Endothelial cell of umbilical vein (primary cell): ENCODE measurements at regions not wholly inside any gene's neighbourhood (a gene's known extent, or its start where the extent isn't known, plus 50 kb on each side); places are given as distances from the start of the nearest gene placed in this dataset.

Source experiments
- BruUV-seq: library from RNA; stranded (reverse); fragments of 400-500 nt; replicated peaks from 2 replicates; lab custom pipeline; 2021; lab: Mats Ljungman, UMichigan
- CTCF ChIA-PET: fragments of 300-600, 350-600 bp; sonication (Branson Sonifier 250); formaldehyde crosslinking; loops from one replicate; lab custom pipeline; 2021; ENCODE audit warnings: antibody characterized with exemption, inconsistent platforms; lab: Charles Lee
- POLR2A ChIA-PET: fragments of 300-600, 350-600 bp; sonication (Branson Sonifier 250); formaldehyde crosslinking; loops from one replicate; lab custom pipeline; 2021; ENCODE audit warnings: antibody characterized with exemption, inconsistent platforms; lab: Charles Lee
- DNase-seq: peaks from one replicate; pipeline ENCODE4 v3.0.0-alpha.2; 2011; ENCODE audit warnings: low read depth, low spot score
- FAIRE-seq: peaks from 2 replicates; lab custom pipeline; 2011; peaks lifted over from hg19 to GRCh38; lab: Jason Lieb, UNC
- H2AFZ ChIP-seq: 2 replicates; pipeline ENCODE4 v1.6.0; 2012; ENCODE audit warnings: low read depth, low read length, control low read depth, inconsistent platforms
- H3K27ac ChIP-seq: 2 replicates; pipeline ENCODE4 v1.5.1; 2011; ENCODE audit warnings: low read depth, mild to moderate bottlenecking, control low read depth, low read length, moderate library complexity; ENCODE audit not compliant: insufficient read depth
- H3K27me3 ChIP-seq, 2 experiments: 2 replicates each; pipeline versions ENCODE4 v1.6.0 to v1.6.1; 2011; ENCODE audit warnings: low read length in 2 of 2, mixed read lengths in 1 of 2; ENCODE audit not compliant: control insufficient read depth in 2 of 2, insufficient read depth in 2 of 2
- H3K36me3 ChIP-seq, 2 experiments: 2 replicates in 1 of 2; 3 replicates in 1 of 2; pipeline ENCODE4 v1.5.1; 2011; ENCODE audit warnings: low read length in 2 of 2, mild to moderate bottlenecking in 1 of 2, moderate library complexity in 1 of 2; ENCODE audit not compliant: control insufficient read depth in 2 of 2, insufficient read depth in 2 of 2; ENCODE audit errors: extremely low read depth in 1 of 2
- H3K4me1 ChIP-seq: 3 replicates; pipeline ENCODE4 v1.5.1; 2011; ENCODE audit warnings: mild to moderate bottlenecking, low read length; ENCODE audit not compliant: control insufficient read depth, insufficient read depth; ENCODE audit errors: extremely low read depth
- H3K4me2 ChIP-seq: 2 replicates; pipeline ENCODE4 v1.6.1; 2011; ENCODE audit warnings: low read length, control low read depth, mixed read lengths; ENCODE audit not compliant: insufficient read depth
- H3K4me3 ChIP-seq, 3 experiments: fragments of 200-600 bp in 1 of 3; sonication (generic), shearing (Covaris generic) in 1 of 3; replicated peaks in 1 of 3; 2 replicates each; pipeline ENCODE4 v1.5.1; 2011 to 2016; ENCODE audit warnings: control low read depth in 3 of 3, low read length in 3 of 3, mild to moderate bottlenecking in 2 of 3, inconsistent platforms in 1 of 3, low read depth in 1 of 3, moderate library complexity in 1 of 3; ENCODE audit not compliant: insufficient read depth in 1 of 3
- H3K79me2 ChIP-seq: 2 replicates; pipeline ENCODE4 v1.6.0; 2012; ENCODE audit warnings: low read length, inconsistent platforms; ENCODE audit not compliant: control insufficient read depth, insufficient read depth
- H3K9ac ChIP-seq: replicated peaks from 2 replicates; pipeline ENCODE3; 2011; ENCODE audit warnings: low read length, control low read depth; ENCODE audit not compliant: insufficient read depth; ENCODE audit errors: extremely low read depth
- H3K9me1 ChIP-seq: replicated peaks from 3 replicates; pipeline ENCODE4 v1.6.0; 2011; ENCODE audit warnings: mild to moderate bottlenecking, low read length; ENCODE audit not compliant: control insufficient read depth, insufficient read depth; ENCODE audit errors: extremely low read depth
- H3K9me3 ChIP-seq: replicated peaks from 2 replicates; pipeline ENCODE4 v1.5.1; 2012; ENCODE audit warnings: low read length, inconsistent platforms; ENCODE audit not compliant: control insufficient read depth, insufficient read depth
- H4K20me1 ChIP-seq: replicated peaks from 2 replicates; pipeline ENCODE3; 2011; ENCODE audit warnings: mild to moderate bottlenecking, low read length; ENCODE audit not compliant: control insufficient read depth, insufficient read depth; ENCODE audit errors: extremely low read depth
- EZH2 ChIP-seq: IDR thresholded peaks from 2 replicates; pipeline ENCODE4 v1.6.1; 2012; ENCODE audit warnings: borderline replicate concordance, low read depth, mild to moderate bottlenecking, moderate library complexity, low read length, inconsistent platforms; ENCODE audit not compliant: severe bottlenecking
- FOS ChIP-seq: IDR thresholded peaks from 2 replicates; pipeline ENCODE4 v1.6.1; 2011; ENCODE audit warnings: mild to moderate bottlenecking, low read length, moderate library complexity, borderline replicate concordance; ENCODE audit not compliant: insufficient read depth
- GATA2 ChIP-seq: IDR thresholded peaks from 2 replicates; pipeline ENCODE4 v1.7.0; 2011; ENCODE audit warnings: low read depth, mild to moderate bottlenecking, moderate library complexity, mixed read lengths, low read length; ENCODE audit not compliant: insufficient read length, insufficient read depth
- JUN ChIP-seq: IDR thresholded peaks from 2 replicates; pipeline ENCODE4 v1.6.1; 2011; ENCODE audit warnings: borderline replicate concordance, low read depth; ENCODE audit not compliant: insufficient read length, insufficient read depth
- MAX ChIP-seq: IDR thresholded peaks from 2 replicates; pipeline ENCODE4 v1.6.1; 2011; ENCODE audit not compliant: insufficient read depth, insufficient read length
- MYC ChIP-seq: IDR thresholded peaks from one replicate; pipeline ENCODE4 v1.6.1; 2011; ENCODE audit warnings: mild to moderate bottlenecking, low read depth, low read length
- POLR2A ChIP-seq: IDR thresholded peaks from 2 replicates; pipeline ENCODE4 v1.6.1; 2012; ENCODE audit warnings: low read depth, mild to moderate bottlenecking, control low read depth, low read length
- POLR2AphosphoS5 ChIP-seq: IDR thresholded peaks from 2 replicates; pipeline ENCODE4 v1.6.1; 2012; ENCODE audit warnings: low read depth, mild to moderate bottlenecking, control low read depth, low read length, moderate library complexity; ENCODE audit not compliant: insufficient read depth
- dilution Hi-C: fragments of 300-500 bp; cut with MboI; formaldehyde crosslinking; loops from one replicate; pipeline ENCODE4 v1.15.0; 2019; ENCODE audit warnings: low sequenced_read_pairs; ENCODE audit not compliant: extremely low pct_ligation_motif_present
- intact Hi-C: fragments of 100-400 bp; cut with micrococcal nuclease; formaldehyde crosslinking; loops from one replicate; pipeline ENCODE4 v1.10.0; 2022
- TF ChIP-seq, protein P1 (sequence below), 2 donors: IDR thresholded peaks; 1 replicate in 1 of 2; 2 replicates in 1 of 2; pipeline ENCODE4 v1.5.1; 2011; ENCODE audit warnings: low read length in 2 of 2, mild to moderate bottlenecking in 2 of 2, moderate library complexity in 2 of 2, control low read depth in 1 of 2, inconsistent platforms in 1 of 2, low read depth in 1 of 2; ENCODE audit not compliant: insufficient read depth in 1 of 2; ENCODE audit errors: extremely low read depth in 1 of 2

DNA sequence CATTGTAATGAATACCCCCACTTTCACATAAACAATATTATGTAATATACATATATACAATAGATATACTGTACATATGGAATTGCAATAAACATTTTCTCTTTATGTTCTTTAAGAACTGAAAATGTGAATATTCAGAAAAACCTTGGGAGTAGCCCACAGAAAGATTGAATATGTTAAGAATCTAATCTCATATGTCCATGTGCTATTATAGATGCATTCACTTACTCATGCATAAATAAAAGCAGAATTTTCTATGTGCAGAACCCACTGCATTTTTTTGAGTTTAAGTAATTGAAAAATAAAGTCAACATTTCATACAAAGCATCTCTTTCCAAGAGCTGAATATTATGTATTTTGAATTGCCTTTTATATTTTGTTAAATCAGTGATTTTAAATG lies 902.3 kb downstream of the PCDH19 start:
- dilution Hi-C loops = no loop called here
- intact Hi-C loops = no loop called here

More for the DNA sequence above, 902.3 kb downstream of the PCDH19 start:
- no TSS peak for BruUV-seq
- TF ChIP-seq FOS (no peak), MYC (no peak), GATA2 (no peak), EZH2 (no peak), JUN (no peak), POLR2AphosphoS5 (no peak), MAX (no peak), POLR2A (no peak)
- TF ChIP-seq, protein P1, sequence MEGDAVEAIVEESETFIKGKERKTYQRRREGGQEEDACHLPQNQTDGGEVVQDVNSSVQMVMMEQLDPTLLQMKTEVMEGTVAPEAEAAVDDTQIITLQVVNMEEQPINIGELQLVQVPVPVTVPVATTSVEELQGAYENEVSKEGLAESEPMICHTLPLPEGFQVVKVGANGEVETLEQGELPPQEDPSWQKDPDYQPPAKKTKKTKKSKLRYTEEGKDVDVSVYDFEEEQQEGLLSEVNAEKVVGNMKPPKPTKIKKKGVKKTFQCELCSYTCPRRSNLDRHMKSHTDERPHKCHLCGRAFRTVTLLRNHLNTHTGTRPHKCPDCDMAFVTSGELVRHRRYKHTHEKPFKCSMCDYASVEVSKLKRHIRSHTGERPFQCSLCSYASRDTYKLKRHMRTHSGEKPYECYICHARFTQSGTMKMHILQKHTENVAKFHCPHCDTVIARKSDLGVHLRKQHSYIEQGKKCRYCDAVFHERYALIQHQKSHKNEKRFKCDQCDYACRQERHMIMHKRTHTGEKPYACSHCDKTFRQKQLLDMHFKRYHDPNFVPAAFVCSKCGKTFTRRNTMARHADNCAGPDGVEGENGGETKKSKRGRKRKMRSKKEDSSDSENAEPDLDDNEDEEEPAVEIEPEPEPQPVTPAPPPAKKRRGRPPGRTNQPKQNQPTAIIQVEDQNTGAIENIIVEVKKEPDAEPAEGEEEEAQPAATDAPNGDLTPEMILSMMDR (IDR thresholded peaks at IDR 0.05; ENCODE audit: extremely low read depth in 1 of 2, insufficient read depth in 1 of 2, low read depth in 1 of 2, low read length in 2 of 2) = no peak
- DNase-seq (no peak), FAIRE-seq (no peak)
- Histone ChIP-seq H3K9ac (no peak overlapping the region), H3K27me3 (no peaks in the 10 kb centered on the region), H3K9me1 (no peaks in the 10 kb centered on the region), H3K27ac (no peak overlapping the region), H4K20me1 (no peaks in the 10 kb centered on the region), H3K4me1 (no peaks in the 10 kb centered on the region), H3K9me3 (no peaks in the 10 kb centered on the region), H3K79me2 (no peaks in the 10 kb centered on the region), H3K4me2 (no peak overlapping the region), H3K4me3 (no peak overlapping the region), H2AFZ (no peak overlapping the region), H3K36me3 (no peaks in the 10 kb centered on the region)
- CTCF ChIA-PET = no interaction called here
- POLR2A ChIA-PET = no interaction called here
